BLaER1 (cell line): ENCODE measurements at regions not wholly inside any gene's neighbourhood (a gene's known extent, or its start where the extent isn't known, plus 50 kb on each side); places are given as distances from the start of the nearest gene placed in this dataset.

Source experiments
- H3K27ac ChIP-seq: shearing (Covaris generic); formaldehyde crosslinking; 2 replicates; pipeline ENCODE4 v1.8.1; 2022
- H3K27me3 ChIP-seq: shearing (Covaris generic); formaldehyde crosslinking; 2 replicates; pipeline ENCODE4 v1.8.1; 2022
- H3K36me3 ChIP-seq: shearing (Covaris generic); formaldehyde crosslinking; 2 replicates; pipeline ENCODE4 v1.8.1; 2022
- H3K4me1 ChIP-seq: shearing (Covaris generic); formaldehyde crosslinking; 2 replicates; pipeline ENCODE4 v1.8.1; 2022
- H3K4me2 ChIP-seq: shearing (Covaris generic); formaldehyde crosslinking; 2 replicates; pipeline ENCODE4 v1.8.1; 2022
- H3K4me3 ChIP-seq: shearing (Covaris generic); formaldehyde crosslinking; 2 replicates; pipeline ENCODE4 v1.8.1; 2022
- H3K9ac ChIP-seq: shearing (Covaris generic); formaldehyde crosslinking; 2 replicates; pipeline ENCODE4 v1.8.1; 2022
- H3K9me3 ChIP-seq: shearing (Covaris generic); formaldehyde crosslinking; 2 replicates; pipeline ENCODE4 v1.8.1; 2022
- H4K20me1 ChIP-seq: shearing (Covaris generic); formaldehyde crosslinking; 2 replicates; pipeline ENCODE4 v1.8.1; 2022
- Cebpa-rat ChIP-seq: shearing (Covaris generic); IDR thresholded peaks from 2 replicates; pipeline ENCODE4 v1.8.1; 2022

GRCh38 chr5:3794611-3795010, 199.0 kb downstream of the IRX1 start:
- Histone ChIP-seq H3K9ac (no peak overlapping the region), H3K4me1 (no peaks in the 10 kb centered on the region), H3K4me3 (no peak overlapping the region), H3K9me3 (peaks cover 10% of the 10 kb centered on the region), H3K27me3 (no peaks in the 10 kb centered on the region), H3K27ac (no peak overlapping the region), H3K4me2 (no peak overlapping the region), H3K36me3 (no peaks in the 10 kb centered on the region), H4K20me1 (no peaks in the 10 kb centered on the region)
- no peak for TF ChIP-seq Cebpa-rat

GRCh38 chr5:3796736-3797135, 201.1 kb downstream of the IRX1 start:
- Histone ChIP-seq H3K9me3 (peaks cover 10% of the 10 kb centered on the region), H3K4me2 (no peak overlapping the region), H4K20me1 (no peaks in the 10 kb centered on the region), H3K27me3 (no peaks in the 10 kb centered on the region), H3K9ac (no peak overlapping the region), H3K4me1 (no peaks in the 10 kb centered on the region), H3K36me3 (no peaks in the 10 kb centered on the region), H3K4me3 (no peak overlapping the region), H3K27ac (no peak overlapping the region)
- TF ChIP-seq Cebpa-rat = no peak

DNA sequence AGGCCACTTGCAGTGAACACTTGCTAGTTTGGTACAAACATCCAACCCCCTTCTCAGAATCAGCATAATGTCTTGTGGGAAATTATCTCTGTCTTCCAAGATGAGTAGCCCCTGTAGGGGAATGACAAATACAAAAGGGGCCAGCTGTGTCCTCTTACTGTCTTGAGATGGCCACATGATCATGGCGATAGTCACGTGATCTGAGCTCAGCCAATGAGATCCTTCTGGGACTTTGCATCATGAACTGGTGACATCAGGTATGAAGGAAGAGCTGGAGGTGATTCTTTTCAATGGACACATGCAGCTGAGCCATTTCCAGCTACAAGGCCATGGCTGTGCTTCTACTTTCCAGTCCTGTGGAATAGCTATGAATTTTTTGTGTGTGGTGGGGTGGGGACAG, 206.3 kb downstream of the IRX1 start:
- H3K9me3 ChIP-seq = no peaks in the 10 kb centered on the region
- TF ChIP-seq Cebpa-rat = no peak
- no peaks in the 10 kb centered on the region for H3K27me3 ChIP-seq

GRCh38 chr5:3809455-3809854, 213.8 kb downstream of the IRX1 start:
- H3K27ac ChIP-seq = no peak overlapping the region
- no peaks in the 10 kb centered on the region for H4K20me1 ChIP-seq
- H3K27me3 ChIP-seq = no peaks in the 10 kb centered on the region
- peaks cover 20% of the 10 kb centered on the region; the same call in 1 of the 2 replicates for H3K4me1 ChIP-seq
- H3K9me3 ChIP-seq = peaks cover 16% of the 10 kb centered on the region
- no peak overlapping the region for H3K9ac ChIP-seq
- no peak for TF ChIP-seq Cebpa-rat
- H3K4me2 ChIP-seq = no peak overlapping the region
- H3K4me3 ChIP-seq = no peak overlapping the region
- no peaks in the 10 kb centered on the region for H3K36me3 ChIP-seq

More for the DNA sequence above, 206.3 kb downstream of the IRX1 start:
- no peak overlapping the region for H3K4me3 ChIP-seq
- H3K4me1 ChIP-seq = peaks cover 8% of the 10 kb centered on the region; the same call in 1 of the 2 replicates
- H3K9ac ChIP-seq = no peak overlapping the region
- H3K36me3 ChIP-seq = no peaks in the 10 kb centered on the region
- H3K27ac ChIP-seq = no peak overlapping the region
- no peaks in the 10 kb centered on the region for H4K20me1 ChIP-seq
- H3K4me2 ChIP-seq = no peak overlapping the region

DNA sequence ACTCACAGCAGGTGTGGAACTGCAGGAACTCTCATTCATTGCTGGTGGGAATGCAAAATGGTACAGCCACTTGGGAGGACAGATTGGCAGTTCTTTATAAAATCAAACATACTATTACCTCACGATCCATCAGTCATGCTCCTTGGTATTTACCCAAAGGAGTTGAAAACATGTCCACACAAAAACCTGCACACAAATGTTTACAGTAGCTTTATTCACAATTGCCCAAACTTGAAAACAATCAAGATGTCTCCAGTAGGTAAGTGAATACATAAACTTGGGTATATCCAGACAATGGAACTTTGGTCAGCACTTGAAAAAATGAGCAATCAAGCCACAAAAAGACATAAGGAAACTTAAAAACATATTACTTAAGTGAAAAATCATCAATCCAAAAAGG, 215.5 kb downstream of the IRX1 start:
- Histone ChIP-seq H3K27me3 (no peaks in the 10 kb centered on the region), H3K27ac (no peak overlapping the region), H3K4me3 (no peak overlapping the region), H3K4me2 (no peak overlapping the region), H3K4me1 (peaks cover 20% of the 10 kb centered on the region; the same call in 1 of the 2 replicates), H3K9ac (no peak overlapping the region), H3K9me3 (peaks cover 16% of the 10 kb centered on the region), H4K20me1 (no peaks in the 10 kb centered on the region), H3K36me3 (no peaks in the 10 kb centered on the region)
- no peak for TF ChIP-seq Cebpa-rat

- Histone ChIP-seq H3K27me3 (no peaks in the 10 kb centered on the region), H3K36me3 (no peaks in the 10 kb centered on the region), H4K20me1 (no peaks in the 10 kb centered on the region), H3K4me3 (no peak overlapping the region), H3K27ac (no peak overlapping the region), H3K4me2 (no peak overlapping the region), H3K9me3 (no peaks in the 10 kb centered on the region), H3K4me1 (peaks cover 11% of the 10 kb centered on the region; the same call in 1 of the 2 replicates), H3K9ac (no peak overlapping the region)
- no peak for TF ChIP-seq Cebpa-rat
Observed at GRCh38 chr5:3818624-3819023, 223.0 kb downstream of the IRX1 start.

DNA sequence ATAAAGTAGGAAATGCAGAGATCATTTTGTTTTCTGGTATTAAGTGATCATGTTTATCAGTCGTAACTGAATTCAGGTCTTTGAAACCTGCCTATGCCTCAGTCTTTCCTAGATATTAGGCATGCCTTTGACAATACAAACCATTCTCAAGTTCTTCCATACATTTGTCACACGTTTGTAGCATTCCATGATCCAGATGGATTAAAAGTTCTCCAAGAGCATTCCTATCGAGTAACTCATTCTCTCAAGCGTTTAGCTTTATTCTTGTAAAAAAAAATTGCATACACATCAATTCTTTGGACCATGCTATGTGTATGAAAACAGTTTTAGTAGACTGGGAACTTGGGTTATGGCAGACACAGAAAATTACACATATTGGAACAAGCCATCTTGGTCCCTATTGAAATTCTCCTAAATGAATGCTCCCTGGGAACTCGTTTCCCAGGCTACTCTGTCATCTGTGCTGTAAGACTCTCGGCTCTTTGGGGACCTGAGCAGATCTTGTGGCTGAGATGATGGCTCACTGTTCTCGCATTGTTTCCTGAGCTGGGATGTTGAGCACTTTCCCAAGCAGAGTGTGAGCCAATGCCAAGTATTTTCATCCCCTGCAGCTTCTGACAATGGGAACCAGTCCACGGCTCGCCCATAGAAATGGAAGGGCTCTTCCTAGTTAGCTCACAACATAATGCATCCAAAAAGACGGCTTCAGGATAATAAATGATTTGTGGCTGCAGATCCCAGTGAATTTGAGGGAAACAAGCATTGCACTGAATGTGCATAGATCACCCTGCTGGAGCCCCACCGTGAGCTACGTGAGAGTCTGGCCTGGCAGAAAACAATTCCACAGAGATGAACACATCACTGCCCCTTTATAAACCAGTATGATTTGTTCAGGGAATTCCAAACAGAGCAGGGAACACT, 230.2 kb downstream of the IRX1 start:
- H3K9ac ChIP-seq = no peak overlapping the region
- no peak overlapping the region for H3K4me3 ChIP-seq
- H4K20me1 ChIP-seq = no peaks in the 10 kb centered on the region
- H3K4me1 ChIP-seq = peaks cover 15% of the 10 kb centered on the region
- no peak overlapping the region for H3K4me2 ChIP-seq
- no peak for TF ChIP-seq Cebpa-rat
- H3K9me3 ChIP-seq = no peaks in the 10 kb centered on the region
- no peak overlapping the region for H3K27ac ChIP-seq
- H3K36me3 ChIP-seq = no peaks in the 10 kb centered on the region
- H3K27me3 ChIP-seq = no peaks in the 10 kb centered on the region

GRCh38 chr5:3827624-3828023, 232.0 kb downstream of the IRX1 start:
- Histone ChIP-seq H3K4me2 (peak overlapping the region; percentile 45), H3K36me3 (no peaks in the 10 kb centered on the region), H3K27ac (no peak overlapping the region), H4K20me1 (no peaks in the 10 kb centered on the region), H3K4me1 (peaks cover 15% of the 10 kb centered on the region), H3K9ac (no peak overlapping the region), H3K4me3 (no peak overlapping the region), H3K27me3 (no peaks in the 10 kb centered on the region), H3K9me3 (no peaks in the 10 kb centered on the region)
- TF ChIP-seq Cebpa-rat = no peak

- H3K27me3 ChIP-seq = no peaks in the 10 kb centered on the region
- H4K20me1 ChIP-seq = no peaks in the 10 kb centered on the region
- no peak overlapping the region for H3K4me2 ChIP-seq
- H3K4me1 ChIP-seq = peaks cover 15% of the 10 kb centered on the region
- H3K36me3 ChIP-seq = no peaks in the 10 kb centered on the region
- no peak overlapping the region for H3K4me3 ChIP-seq
- no peak overlapping the region for H3K9ac ChIP-seq
- no peak for TF ChIP-seq Cebpa-rat
- no peak overlapping the region for H3K27ac ChIP-seq
- no peaks in the 10 kb centered on the region for H3K9me3 ChIP-seq
Observed at GRCh38 chr5:3828761-3829160, 233.1 kb downstream of the IRX1 start.

DNA sequence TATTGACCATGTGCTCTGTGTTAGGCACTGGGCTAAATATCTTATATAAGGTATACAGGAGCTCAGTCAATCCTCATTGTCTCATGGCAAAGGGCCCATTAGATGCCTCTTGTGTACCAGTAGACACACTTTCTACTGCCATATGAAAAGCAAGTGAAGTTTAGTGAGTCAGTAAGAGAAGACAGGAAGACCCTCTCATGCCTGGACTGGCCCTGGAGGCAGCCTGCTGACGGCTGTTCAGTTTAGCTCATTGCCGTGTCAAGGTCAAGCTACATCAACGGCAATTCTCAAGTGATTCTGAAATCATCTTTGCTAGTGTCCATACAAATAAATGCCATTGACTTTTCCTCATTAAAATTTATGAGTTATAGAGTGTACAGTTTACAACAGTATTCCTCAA, 237.9 kb downstream of the IRX1 start:
- no peaks in the 10 kb centered on the region for H3K36me3 ChIP-seq
- H4K20me1 ChIP-seq = no peaks in the 10 kb centered on the region
- H3K27me3 ChIP-seq = no peaks in the 10 kb centered on the region
- 0 out of 2 replicates have a peak, but pooled peaks cover 4% of the 10 kb centered on the region for H3K9me3 ChIP-seq
- H3K4me1 ChIP-seq = peaks cover under 1% of the 10 kb centered on the region; the same call in 1 of the 2 replicates
- no peak overlapping the region for H3K4me3 ChIP-seq
- H3K27ac ChIP-seq = no peak overlapping the region
- no peak overlapping the region for H3K9ac ChIP-seq
- no peak for TF ChIP-seq Cebpa-rat
- H3K4me2 ChIP-seq = no peak overlapping the region
